A549 (cell line): ENCODE measurements at regions not wholly inside any gene's neighbourhood (a gene's known extent, or its start where the extent isn't known, plus 50 kb on each side); places are given as distances from the start of the nearest gene placed in this dataset.

Source experiments
- ATAC-seq, 2 experiments: fragments of 200-7000 bp in 1 of 2; fragments of >200 bp in 1 of 2; cut with Nextera tagmentation in 1 of 2; cut with Tn5 transposase in 1 of 2; 3 replicates each; pipeline versions ENCODE4 v1.8.0 to v1.9.1; 2018 to 2020; ENCODE audit warnings: mild to moderate bottlenecking in 1 of 2, moderate library complexity in 1 of 2
- CTCF ChIA-PET: fragments of 300-600 bp; sonication (Branson Sonifier 250); formaldehyde crosslinking; extraction: SDS; loops from one replicate; lab custom pipeline; 2021; ENCODE audit warnings: antibody characterized with exemption, inconsistent platforms; lab: Yijun Ruan, JAX
- POLR2A ChIA-PET: fragments of 350-600 bp; formaldehyde crosslinking; extraction: SDS; loops from one replicate; lab custom pipeline; 2021; ENCODE audit warnings: antibody characterized with exemption, inconsistent platforms; lab: Yijun Ruan, JAX
- DNase-seq, 2 experiments: peaks; one replicate each; pipeline versions ENCODE4 v3.0.0 to v3.0.0-alpha.2; 2011 to 2016; ENCODE audit warnings: low read depth in 1 of 2, low spot score in 1 of 2
- FAIRE-seq: peaks from 2 replicates; lab custom pipeline; 2011; peaks lifted over from hg19 to GRCh38; lab: Jason Lieb, UNC
- H3K27ac ChIP-seq, 2 experiments: fragments of >200 bp; sonication (Bioruptor Twin); formaldehyde crosslinking; 3 replicates each; pipeline ENCODE4 v1.5.1; 2016 to 2017
- H3K4me1 ChIP-seq: fragments of >200 bp; sonication (Bioruptor Twin); formaldehyde crosslinking; 3 replicates; pipeline ENCODE4 v1.6.1; 2016
- H3K4me2 ChIP-seq: fragments of >200 bp; sonication (Bioruptor Twin); formaldehyde crosslinking; 3 replicates; pipeline ENCODE4 v1.6.1; 2016
- H3K4me3 ChIP-seq: fragments of >200 bp; sonication (Bioruptor Twin); formaldehyde crosslinking; 3 replicates; pipeline ENCODE4 v1.5.1; 2016
- H3K9me3 ChIP-seq: fragments of >200 bp; sonication (Bioruptor Twin); formaldehyde crosslinking; 3 replicates; pipeline ENCODE4 v1.6.1; 2016
- BHLHE40 ChIP-seq: IDR thresholded peaks from 2 replicates; pipeline ENCODE4 v1.6.1; 2012; ENCODE audit warnings: low read depth, low read length, inconsistent platforms
- CBX8 ChIP-seq: fragments of 200-600 bp; sonication (generic); IDR thresholded peaks from 2 replicates; pipeline ENCODE4 v1.6.1; 2016
- CTCF ChIP-seq: fragments of >200 bp; sonication (Bioruptor Twin); formaldehyde crosslinking; IDR thresholded peaks from 3 replicates; pipeline ENCODE4 v1.5.1; 2016
- EHF ChIP-seq: fragments of 250-450 bp; sonication (Bioruptor Pico); IDR thresholded peaks from 2 replicates; pipeline ENCODE4 v1.5.0; 2020; ENCODE audit warnings: mild to moderate bottlenecking
- EP300 ChIP-seq, 2 experiments: fragments of >200 bp; sonication (Bioruptor Twin); formaldehyde crosslinking; IDR thresholded peaks; 2 replicates in 1 of 2; 3 replicates in 1 of 2; pipeline ENCODE4 v1.6.1; 2016 to 2017
- FOSB ChIP-seq: fragments of 250-450 bp; sonication (Bioruptor Pico); IDR thresholded peaks from 2 replicates; pipeline ENCODE4 v1.5.0; 2020; ENCODE audit warnings: mild to moderate bottlenecking, moderate library complexity
- FOXS1 ChIP-seq: fragments of 250-450 bp; sonication (Bioruptor Pico); IDR thresholded peaks from 2 replicates; pipeline ENCODE4 v1.5.0; 2020; ENCODE audit warnings: mild to moderate bottlenecking, moderate library complexity
- HEYL ChIP-seq: fragments of 250-450 bp; sonication (Bioruptor Pico); IDR thresholded peaks from 2 replicates; pipeline ENCODE4 v1.8.0; 2021; ENCODE audit warnings: mild to moderate bottlenecking, moderate library complexity
- HOXA7 ChIP-seq: fragments of 250-450 bp; sonication (Bioruptor Pico); IDR thresholded peaks from 2 replicates; pipeline ENCODE4 v1.5.0; 2020; ENCODE audit warnings: mild to moderate bottlenecking, moderate library complexity
- HOXB13 ChIP-seq: fragments of 250-450 bp; sonication (Bioruptor Pico); IDR thresholded peaks from 2 replicates; pipeline ENCODE4 v1.5.0; 2020; ENCODE audit warnings: low read depth, mild to moderate bottlenecking, moderate library complexity
- JUN ChIP-seq, 2 experiments: fragments of >200 bp; sonication (Bioruptor Twin); formaldehyde crosslinking; IDR thresholded peaks; 2 replicates in 1 of 2; 3 replicates in 1 of 2; pipeline ENCODE4 v1.6.1; 2016 to 2017
- KDM5A ChIP-seq: fragments of 200-600 bp; sonication (generic); IDR thresholded peaks from 2 replicates; pipeline ENCODE4 v1.6.1; 2016; ENCODE audit warnings: antibody characterized with exemption, mild to moderate bottlenecking
- MAFK ChIP-seq: fragments of 450-650 bp; IDR thresholded peaks from 2 replicates; pipeline ENCODE4 v1.6.1; 2014; ENCODE audit not compliant: partially characterized antibody
- MAZ ChIP-seq: fragments of 150-350 bp; IDR thresholded peaks from 2 replicates; pipeline ENCODE4 v1.6.1; 2014; ENCODE audit warnings: antibody characterized with exemption, low read depth, low read length, borderline replicate concordance
- MYC ChIP-seq: IDR thresholded peaks from 2 replicates; pipeline ENCODE4 v1.6.1; 2012; ENCODE audit warnings: mild to moderate bottlenecking, inconsistent platforms, low read length, improper control_type of control experiment, borderline replicate concordance
- PBX3 ChIP-seq: IDR thresholded peaks from 2 replicates; pipeline ENCODE4 v1.6.1; 2012
- PHF8 ChIP-seq: fragments of 200-600 bp; sonication (generic); IDR thresholded peaks from 2 replicates; pipeline ENCODE4 v1.6.1; 2016; ENCODE audit warnings: low read depth, mild to moderate bottlenecking, antibody characterized with exemption, moderate library complexity, borderline replicate concordance
- POLR2A ChIP-seq: IDR thresholded peaks from 2 replicates; pipeline ENCODE4 v1.6.1; 2012; ENCODE audit warnings: mild to moderate bottlenecking, low read length
- RAD21 ChIP-seq, 2 experiments: fragments of >200 bp in 1 of 2; sonication (Bioruptor Twin) in 1 of 2; formaldehyde crosslinking in 1 of 2; IDR thresholded peaks in 1 of 2; conservative IDR thresholded peaks in 1 of 2; 2 replicates in 1 of 2; 3 replicates in 1 of 2; pipeline ENCODE4 v1.6.1; 2012 to 2018; ENCODE audit warnings: inconsistent platforms in 1 of 2
- RARB ChIP-seq: fragments of 250-450 bp; sonication (Bioruptor Pico); IDR thresholded peaks from 2 replicates; pipeline ENCODE4 v1.8.0; 2021; ENCODE audit warnings: mild to moderate bottlenecking, moderate library complexity
- RNF2 ChIP-seq: fragments of 200-600 bp; sonication (generic); IDR thresholded peaks from 2 replicates; pipeline ENCODE4 v1.6.1; 2016; ENCODE audit warnings: low read depth, mild to moderate bottlenecking, antibody characterized with exemption, moderate library complexity, borderline replicate concordance
- SREBF2 ChIP-seq: fragments of 450-650 bp; IDR thresholded peaks from 2 replicates; pipeline ENCODE4 v1.6.1; 2014; ENCODE audit warnings: mild to moderate bottlenecking, moderate library complexity
- TP53 ChIP-seq: fragments of 250-450 bp; sonication (Bioruptor Pico); IDR thresholded peaks from 2 replicates; pipeline ENCODE4 v1.5.0; 2021; ENCODE audit warnings: mild to moderate bottlenecking, moderate library complexity
- ZC3H11A ChIP-seq: fragments of 450-650 bp; IDR thresholded peaks from 2 replicates; pipeline ENCODE4 v1.6.1; 2014; ENCODE audit warnings: antibody characterized with exemption, mild to moderate bottlenecking
- ZFP36 ChIP-seq: fragments of 450-650 bp; IDR thresholded peaks from 2 replicates; pipeline ENCODE4 v1.6.1; 2014; ENCODE audit warnings: borderline replicate concordance; ENCODE audit not compliant: partially characterized antibody
- ZNF302 ChIP-seq: fragments of 250-450 bp; sonication (Bioruptor Pico); IDR thresholded peaks from 2 replicates; pipeline ENCODE4 v1.9.0; 2021; ENCODE audit warnings: inconsistent platforms, mild to moderate bottlenecking, moderate library complexity
- WGBS: methylation state at CpG from one replicate; pipeline ENCODE4 v1.1.6; 2017; ENCODE audit errors: missing lambda C conversion rate; 5-methylcytosine and 5-hydroxymethylcytosine counted together
- TF ChIP-seq, protein P1 (sequence below): IDR thresholded peaks from 2 replicates; pipeline ENCODE4 v1.6.1; 2012
- TF ChIP-seq, protein P2 (sequence below): fragments of 150-350 bp; IDR thresholded peaks from 2 replicates; pipeline ENCODE4 v1.6.1; 2014; ENCODE audit warnings: low read depth, mild to moderate bottlenecking, low read length

DNA sequence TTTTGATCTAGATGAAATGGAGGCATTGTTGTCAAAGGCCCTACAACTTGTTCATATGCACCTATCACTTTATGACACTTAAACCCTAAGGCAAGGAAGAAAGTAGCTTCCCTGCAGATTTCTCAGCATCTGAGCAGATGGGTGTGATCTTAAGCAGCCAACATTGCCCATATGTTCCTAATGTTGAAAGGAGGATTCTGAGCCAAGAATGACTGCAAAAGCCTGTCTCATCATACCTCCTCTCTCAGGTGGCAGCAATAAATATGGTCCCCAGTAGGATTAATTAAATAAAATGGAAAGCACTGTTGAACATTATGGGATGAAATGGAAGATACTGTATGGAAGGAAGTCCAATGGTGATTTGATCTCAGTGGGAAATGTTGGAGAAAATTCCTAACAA, 538.1 kb upstream of the MAN1A1 start:
- Histone ChIP-seq H3K4me1 (no peaks in the 10 kb centered on the region), H3K9me3 (no peaks in the 10 kb centered on the region), H3K27ac (no peak overlapping the region), H3K4me2 (no peak overlapping the region), H3K4me3 (no peak overlapping the region)
- no peak for FAIRE-seq
- no peak for DNase-seq
- ChIA-PET POLR2A (no interaction called here), CTCF (interaction anchor here (0.7 kb wide), 1 partner anchor 985 kb away, joined by 3 read pairs; no protein-coding TSS in a partner anchor)
- TF ChIP-seq ZC3H11A: no peak
- no peak for TF ChIP-seq ZNF302 (CRISPR knock-in tag)
- no peak for TF ChIP-seq MAZ
- TF ChIP-seq CBX8: no peak
- no peak for TF ChIP-seq HEYL
- TF ChIP-seq HOXA7 (CRISPR knock-in tag): no peak
- TF ChIP-seq TP53 (CRISPR knock-in tag): no peak
- TF ChIP-seq RNF2: no peak
- TF ChIP-seq FOXS1 (CRISPR knock-in tag): no peak
- no peak for TF ChIP-seq EHF (CRISPR knock-in tag)
- no peak for TF ChIP-seq MAFK
- no peak for TF ChIP-seq KDM5A
- ATAC-seq: no peak

- ChIA-PET POLR2A (no interaction called here), CTCF (no interaction called here)
- H3K9me3 ChIP-seq: no peaks in the 10 kb centered on the region
- no peak for ATAC-seq
- 15% methylated on average over 1 of the region's 1 CpG for WGBS
- DNase-seq: no peak
- no peak overlapping the region for H3K4me2 ChIP-seq
- no peak overlapping the region for H3K4me3 ChIP-seq
- H3K4me1 ChIP-seq: no peaks in the 10 kb centered on the region
- TF ChIP-seq HOXA7 (CRISPR knock-in tag) (no peak), MAZ (no peak), PHF8 (no peak), MYC (no peak), POLR2A (no peak), SREBF2 (no peak), MAFK (no peak), JUN (IDR thresholded peaks at IDR 0.05) (no peak), PBX3 (no peak), BHLHE40 (no peak), RAD21 (conservative IDR thresholded peaks at IDR 0.05 in 1 of 2, IDR thresholded peaks at IDR 0.05 in 1 of 2) (no peak), CTCF (no peak), HEYL (no peak), EHF (CRISPR knock-in tag) (no peak), ZFP36 (no peak)
- TF ChIP-seq, protein P1, sequence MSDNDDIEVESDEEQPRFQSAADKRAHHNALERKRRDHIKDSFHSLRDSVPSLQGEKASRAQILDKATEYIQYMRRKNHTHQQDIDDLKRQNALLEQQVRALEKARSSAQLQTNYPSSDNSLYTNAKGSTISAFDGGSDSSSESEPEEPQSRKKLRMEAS: no peak
- no peak for FAIRE-seq
- no peak overlapping the region for H3K27ac ChIP-seq
Observed at GRCh38 chr6:119881416-119881815, 531.9 kb upstream of the MAN1A1 start.

DNA sequence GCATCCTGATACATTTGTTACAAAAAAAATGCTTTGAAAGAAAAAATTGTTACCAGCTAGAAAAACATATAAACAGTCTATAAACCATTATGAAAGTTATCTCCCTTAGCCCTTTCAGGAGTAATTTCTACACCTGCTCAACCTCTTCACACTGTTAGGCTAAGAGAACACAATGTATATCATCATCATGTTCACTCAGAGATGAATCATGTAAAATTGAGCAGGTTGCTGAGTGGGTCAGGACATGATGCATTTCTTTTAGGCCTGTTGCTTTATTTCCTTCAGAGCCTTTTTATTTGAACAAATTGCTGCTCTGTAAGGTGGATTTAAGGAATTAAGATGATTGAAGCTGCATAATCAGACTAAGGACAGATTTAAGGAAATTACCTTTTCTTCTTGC, 531.3 kb upstream of the MAN1A1 start:
- ChIA-PET CTCF (no interaction called here), POLR2A (no interaction called here)
- FAIRE-seq (no peak), ATAC-seq (no peak), DNase-seq (no peak)
- H3K4me3 ChIP-seq: no peak overlapping the region
- H3K4me1 ChIP-seq: no peaks in the 10 kb centered on the region
- H3K27ac ChIP-seq: no peak overlapping the region
- no peak for TF ChIP-seq EHF (CRISPR knock-in tag)
- TF ChIP-seq JUN (IDR thresholded peaks at IDR 0.05): no peak
- TF ChIP-seq, protein P1: no peak
- no peak for TF ChIP-seq RARB (CRISPR knock-in tag)
- no peak for TF ChIP-seq POLR2A
- TF ChIP-seq MAFK: no peak
- no peak for TF ChIP-seq CBX8
- no peak for TF ChIP-seq EP300 (IDR thresholded peaks at IDR 0.05)
- no peak for TF ChIP-seq ZFP36
- TF ChIP-seq FOSB (CRISPR knock-in tag): no peak
- no peak for TF ChIP-seq HOXB13
- TF ChIP-seq RAD21 (conservative IDR thresholded peaks at IDR 0.05 in 1 of 2, IDR thresholded peaks at IDR 0.05 in 1 of 2): no peak
- TF ChIP-seq MAZ: no peak
- TF ChIP-seq, protein P2, sequence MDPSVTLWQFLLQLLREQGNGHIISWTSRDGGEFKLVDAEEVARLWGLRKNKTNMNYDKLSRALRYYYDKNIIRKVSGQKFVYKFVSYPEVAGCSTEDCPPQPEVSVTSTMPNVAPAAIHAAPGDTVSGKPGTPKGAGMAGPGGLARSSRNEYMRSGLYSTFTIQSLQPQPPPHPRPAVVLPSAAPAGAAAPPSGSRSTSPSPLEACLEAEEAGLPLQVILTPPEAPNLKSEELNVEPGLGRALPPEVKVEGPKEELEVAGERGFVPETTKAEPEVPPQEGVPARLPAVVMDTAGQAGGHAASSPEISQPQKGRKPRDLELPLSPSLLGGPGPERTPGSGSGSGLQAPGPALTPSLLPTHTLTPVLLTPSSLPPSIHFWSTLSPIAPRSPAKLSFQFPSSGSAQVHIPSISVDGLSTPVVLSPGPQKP: no peak
- no peak for TF ChIP-seq TP53 (CRISPR knock-in tag)
- no peak overlapping the region for H3K4me2 ChIP-seq
- no peaks in the 10 kb centered on the region for H3K9me3 ChIP-seq
